Hematopoietic multipotent progenitor cell treated with erythropoietin and hydrocortisone succinate and interleukin-3 and kit ligand, for 6 days (in vitro differentiated cells): ENCODE measurements at regions not wholly inside any gene's neighbourhood (a gene's known extent, or its start where the extent isn't known, plus 50 kb on each side); places are given as distances from the start of the nearest gene placed in this dataset.
A peak's percentile ranks its signal among the peaks of the same experiment; 100 is the strongest.
"Not testable (repeated sequence)": the region's sequence is repeated elsewhere in the genome, so short reads cannot be mapped to it uniquely, and the experiment has no call there.

Source experiments
- DNase-seq: peaks from one replicate; pipeline ENCODE4 v3.0.0-alpha.2; 2015

GRCh38 chr4:3867403-3868100, 101.4 kb downstream of the ADRA2C start:
- no peak for DNase-seq

GRCh38 chr4:3868211-3869173, 102.3 kb downstream of the ADRA2C start:
- DNase-seq, result peak; percentile 67

GRCh38 chr4:3869174-3869572, 103.0 kb downstream of the ADRA2C start:
- no peak for DNase-seq

- DNase-seq, result no peak
These were observed 103.7 kb downstream of the ADRA2C start for GRCh38 chr4:3869661-3870566.

GRCh38 chr4:3870567-3870962, 104.4 kb downstream of the ADRA2C start:
- DNase-seq, result no peak

- DNase-seq, result no peak
These were observed 105.1 kb downstream of the ADRA2C start for GRCh38 chr4:3871181-3871852.

GRCh38 chr4:3871881-3872833, 106.0 kb downstream of the ADRA2C start:
- no peak for DNase-seq

- DNase-seq, result no peak
These were observed 106.7 kb downstream of the ADRA2C start for GRCh38 chr4:3872834-3873313.

- no peak for DNase-seq
These were observed 107.3 kb downstream of the ADRA2C start for GRCh38 chr4:3873408-3874027.

GRCh38 chr4:3874028-3874415, 107.8 kb downstream of the ADRA2C start:
- no peak for DNase-seq

- no peak for DNase-seq
These were observed 108.4 kb downstream of the ADRA2C start for GRCh38 chr4:3874525-3875110.

GRCh38 chr4:3875466-3875865, 109.3 kb downstream of the ADRA2C start:
- DNase-seq, result no peak

GRCh38 chr4:3876057-3876845, 110.1 kb downstream of the ADRA2C start:
- not testable (repeated sequence) for DNase-seq

GRCh38 chr4:3877236-3877635, 111.1 kb downstream of the ADRA2C start:
- DNase-seq, result no peak

GRCh38 chr4:3877868-3878267, 111.7 kb downstream of the ADRA2C start:
- DNase-seq, result no peak

- no peak for DNase-seq
These were observed 112.5 kb downstream of the ADRA2C start for GRCh38 chr4:3878678-3879077.

- DNase-seq, result no peak
These were observed 113.8 kb downstream of the ADRA2C start for GRCh38 chr4:3879681-3880614.

- peak; percentile 79 for DNase-seq
These were observed 114.5 kb downstream of the ADRA2C start for GRCh38 chr4:3880615-3881120.
